Activated CD8-positive, alpha-beta T cell treated with anti-CD3 and anti-CD28 coated beads, Interleukin-2, amount 10 ng/mL, durations not matched to agents 7 days and 5 days (primary cell): ENCODE measurements at regions not wholly inside any gene's neighbourhood (a gene's known extent, or its start where the extent isn't known, plus 50 kb on each side); places are given as distances from the start of the nearest gene placed in this dataset.

ENCODE experiments used
- ATAC-seq: fragments of 150-1000 bp; cut with Tn5 transposase; one replicate; pipeline ENCODE4 v1.10.0; 2021; ENCODE audit warnings: moderate library complexity
- CTCF ChIA-PET: fragments of 350-600 bp; sonication (Branson Sonifier 250); formaldehyde crosslinking; loops from one replicate; lab custom pipeline; 2021; ENCODE audit warnings: antibody characterized with exemption; lab: Charles Lee
- POLR2A ChIA-PET: fragments of 350-600 bp; sonication (Branson Sonifier 250); formaldehyde crosslinking; loops from one replicate; lab custom pipeline; 2021; ENCODE audit warnings: antibody characterized with exemption; lab: Charles Lee
- DNase-seq: peaks from one replicate; pipeline ENCODE4 v3.0.0-alpha.2; 2020
- H3K27ac Mint-ChIP-seq: one replicate; pipeline ENCODE4 v1.8.0; 2021; ENCODE audit warnings: mild to moderate bottlenecking, mixed read lengths
- H3K27me3 Mint-ChIP-seq: one replicate; pipeline ENCODE4 v1.8.0; 2021; ENCODE audit warnings: low read depth, mixed read lengths
- H3K36me3 Mint-ChIP-seq: one replicate; pipeline ENCODE4 v1.8.0; 2021; ENCODE audit warnings: low read depth, mixed read lengths
- H3K4me1 Mint-ChIP-seq: one replicate; pipeline ENCODE4 v1.8.0; 2021; ENCODE audit warnings: low read depth, mixed read lengths
- H3K4me3 Mint-ChIP-seq: one replicate; pipeline ENCODE4 v1.8.0; 2021; ENCODE audit warnings: mild to moderate bottlenecking, mixed read lengths
- H3K9me3 Mint-ChIP-seq: one replicate; pipeline ENCODE4 v1.8.0; 2022; ENCODE audit warnings: mixed read lengths; ENCODE audit not compliant: insufficient read depth

GRCh38 chr12:85440271-85440670 lies 160.3 kb downstream of the ALX1 start:
- Mint-ChIP-seq H3K36me3 (no peaks in the 10 kb centered on the region), H3K9me3 (no peaks in the 10 kb centered on the region), H3K4me1 (no peaks in the 10 kb centered on the region), H3K4me3 (no peak overlapping the region), H3K27me3 (no peaks in the 10 kb centered on the region), H3K27ac (no peak overlapping the region)
- ATAC-seq (no peak), DNase-seq (no peak)
- ChIA-PET POLR2A (no interaction called here), CTCF (no interaction called here)

DNA sequence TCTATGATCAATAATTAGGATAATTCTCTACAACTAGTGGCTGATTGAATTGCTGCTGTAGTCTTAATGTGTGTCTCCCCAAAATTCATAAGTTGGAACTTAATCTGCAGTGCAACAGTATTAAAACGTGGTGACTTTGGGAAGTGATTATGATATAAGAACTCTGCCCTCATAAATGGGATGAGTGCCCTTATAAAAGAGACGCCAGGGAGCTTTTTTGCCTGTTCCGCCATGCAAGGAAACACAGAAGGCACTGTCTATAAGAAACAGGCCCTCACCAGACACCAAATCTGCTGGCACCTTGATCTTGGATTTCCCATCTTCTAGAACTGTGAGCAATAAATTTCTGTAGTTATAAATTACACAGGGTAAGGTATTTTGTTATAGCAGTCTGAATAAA lies 161.0 kb downstream of the ALX1 start:
- ChIA-PET POLR2A (no interaction called here), CTCF (no interaction called here)
- Mint-ChIP-seq H3K27ac (no peak overlapping the region), H3K4me1 (no peaks in the 10 kb centered on the region), H3K9me3 (no peaks in the 10 kb centered on the region), H3K36me3 (no peaks in the 10 kb centered on the region), H3K27me3 (no peaks in the 10 kb centered on the region), H3K4me3 (no peak overlapping the region)
- no peak for DNase-seq
- ATAC-seq, result no peak

- no peak overlapping the region for H3K27ac Mint-ChIP-seq
- ChIA-PET POLR2A (no interaction called here), CTCF (no interaction called here)
- no peaks in the 10 kb centered on the region for H3K27me3 Mint-ChIP-seq
- ATAC-seq (no peak), DNase-seq (no peak)
- H3K9me3 Mint-ChIP-seq, result no peaks in the 10 kb centered on the region
- H3K4me3 Mint-ChIP-seq, result no peak overlapping the region
- H3K4me1 Mint-ChIP-seq, result no peaks in the 10 kb centered on the region
- no peaks in the 10 kb centered on the region for H3K36me3 Mint-ChIP-seq
Observed at GRCh38 chr12:85441741-85442140, 161.7 kb downstream of the ALX1 start.

DNA sequence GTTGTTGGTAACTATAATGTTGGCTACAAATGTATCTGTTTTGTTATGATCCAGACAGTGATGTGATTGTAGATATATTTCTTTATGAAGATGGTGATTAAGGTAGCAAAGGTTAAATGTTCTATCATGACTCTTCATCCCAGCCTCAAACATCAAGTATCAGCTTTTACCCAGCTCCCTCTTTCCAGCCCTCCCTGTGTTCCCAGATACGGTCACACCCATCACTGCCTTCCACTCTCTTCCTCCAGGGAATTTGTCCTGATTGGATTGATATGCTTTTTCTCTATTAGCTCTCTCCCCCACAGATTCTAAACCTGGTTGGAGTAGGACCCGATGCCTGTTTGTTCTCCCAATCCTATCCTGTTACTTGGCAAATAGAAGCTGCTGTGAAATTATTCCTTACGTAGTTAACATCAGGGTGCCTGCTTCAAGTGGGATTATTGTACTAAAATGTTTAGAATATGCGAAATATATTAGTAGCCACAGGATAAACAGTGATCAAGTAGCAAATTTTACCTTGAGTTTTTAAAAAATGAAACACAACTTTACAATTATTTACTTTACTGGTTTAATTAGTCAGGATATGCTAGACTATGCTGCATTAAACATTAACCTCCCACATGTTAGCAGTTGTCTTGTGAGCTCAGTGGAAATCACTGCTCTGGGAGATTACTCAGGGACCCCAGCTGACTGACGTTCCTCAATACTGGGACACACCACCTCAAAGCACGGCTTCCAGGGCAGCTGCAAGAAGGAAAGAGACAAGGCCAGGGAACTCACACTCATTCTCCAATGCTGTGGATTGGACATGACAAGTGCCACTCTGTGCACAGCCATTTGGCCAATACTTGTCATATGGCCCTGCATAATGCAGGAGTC lies 165.3 kb downstream of the ALX1 start:
- ChIA-PET CTCF (no interaction called here), POLR2A (no interaction called here)
- no peak overlapping the region for H3K27ac Mint-ChIP-seq
- H3K36me3 Mint-ChIP-seq, result no peaks in the 10 kb centered on the region
- DNase-seq (no peak), ATAC-seq (no peak)
- no peaks in the 10 kb centered on the region for H3K4me1 Mint-ChIP-seq
- no peaks in the 10 kb centered on the region for H3K27me3 Mint-ChIP-seq
- H3K9me3 Mint-ChIP-seq, result no peaks in the 10 kb centered on the region
- H3K4me3 Mint-ChIP-seq, result no peak overlapping the region

DNA sequence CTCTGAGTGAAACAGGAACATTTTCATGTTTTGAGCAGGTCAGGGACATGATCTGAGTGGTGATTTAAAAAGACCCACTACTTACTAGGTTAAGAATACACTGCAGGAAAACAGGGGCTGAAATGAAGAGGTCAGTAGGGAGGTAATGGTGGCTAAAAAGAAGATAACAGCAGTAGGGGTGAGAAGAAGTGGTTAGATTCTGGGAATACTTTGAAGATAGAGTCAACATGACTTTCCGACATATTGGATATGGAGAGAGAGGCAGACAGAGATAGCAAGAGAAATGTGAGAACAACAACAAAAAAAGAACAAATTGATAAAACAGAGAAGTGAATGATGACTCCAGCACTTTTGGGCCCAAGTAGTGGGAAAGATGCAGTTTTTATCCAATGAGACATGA lies 168.0 kb downstream of the ALX1 start:
- no peak overlapping the region for H3K27ac Mint-ChIP-seq
- DNase-seq (no peak), ATAC-seq (no peak)
- H3K36me3 Mint-ChIP-seq, result no peaks in the 10 kb centered on the region
- POLR2A ChIA-PET, result no interaction called here
- CTCF ChIA-PET, result no interaction called here
- no peaks in the 10 kb centered on the region for H3K9me3 Mint-ChIP-seq
- H3K4me3 Mint-ChIP-seq, result no peak overlapping the region
- no peaks in the 10 kb centered on the region for H3K4me1 Mint-ChIP-seq
- H3K27me3 Mint-ChIP-seq, result no peaks in the 10 kb centered on the region

GRCh38 chr12:85448548-85449139 lies 168.6 kb downstream of the ALX1 start:
- H3K36me3 Mint-ChIP-seq, result no peaks in the 10 kb centered on the region
- CTCF ChIA-PET, result interaction anchor here (1.4 kb wide), 1 partner anchor 23 kb away, joined by 5 read pairs; no protein-coding TSS in a partner anchor
- no peak for ATAC-seq

GRCh38 chr12:85457016-85457415 lies 177.0 kb downstream of the ALX1 start:
- Mint-ChIP-seq H3K27me3 (no peaks in the 10 kb centered on the region), H3K4me1 (no peaks in the 10 kb centered on the region), H3K36me3 (no peaks in the 10 kb centered on the region), H3K4me3 (no peak overlapping the region), H3K27ac (no peak overlapping the region), H3K9me3 (no peaks in the 10 kb centered on the region)
- ChIA-PET POLR2A (no interaction called here), CTCF (no interaction called here)
- DNase-seq (no peak), ATAC-seq (no peak)

More at GRCh38 chr12:85448548-85449139, 168.6 kb downstream of the ALX1 start:
- Mint-ChIP-seq H3K4me3 (no peak overlapping the region), H3K27ac (no peak overlapping the region), H3K9me3 (no peaks in the 10 kb centered on the region), H3K27me3 (no peaks in the 10 kb centered on the region), H3K4me1 (no peaks in the 10 kb centered on the region)
- DNase-seq, result no peak
- POLR2A ChIA-PET, result no interaction called here

GRCh38 chr12:85461127-85461526 lies 181.1 kb downstream of the ALX1 start:
- POLR2A ChIA-PET, result no interaction called here
- Mint-ChIP-seq H3K36me3 (no peaks in the 10 kb centered on the region), H3K27me3 (peaks cover 2% of the 10 kb centered on the region), H3K4me3 (no peak overlapping the region), H3K9me3 (no peaks in the 10 kb centered on the region), H3K4me1 (no peaks in the 10 kb centered on the region), H3K27ac (no peak overlapping the region)
- ATAC-seq (no peak), DNase-seq (no peak)
- CTCF ChIA-PET, result no interaction called here

DNA sequence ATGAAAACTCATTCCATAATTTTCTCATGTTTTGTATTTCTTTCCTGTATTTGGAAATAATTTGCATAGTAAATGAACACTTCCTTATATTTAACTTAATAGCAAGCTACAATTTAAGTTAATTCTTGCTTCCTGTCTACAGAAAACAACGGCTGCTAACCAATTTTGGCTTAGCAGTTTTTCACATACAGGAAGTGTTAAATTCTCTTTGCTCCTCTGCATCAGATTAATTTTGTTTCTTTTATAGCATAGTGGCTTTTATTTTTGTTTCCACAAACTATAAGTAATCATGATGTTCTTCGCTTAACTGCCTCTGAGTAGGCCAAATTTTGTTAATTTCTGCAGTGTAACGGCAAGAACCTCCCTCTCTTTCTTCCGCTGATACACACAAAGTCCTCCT lies 182.9 kb downstream of the ALX1 start:
- CTCF ChIA-PET, result no interaction called here
- H3K9me3 Mint-ChIP-seq, result no peaks in the 10 kb centered on the region
- no peaks in the 10 kb centered on the region for H3K36me3 Mint-ChIP-seq
- no peak overlapping the region for H3K4me3 Mint-ChIP-seq
- DNase-seq (no peak), ATAC-seq (no peak)
- H3K4me1 Mint-ChIP-seq, result no peaks in the 10 kb centered on the region
- POLR2A ChIA-PET, result no interaction called here
- peaks cover 2% of the 10 kb centered on the region for H3K27me3 Mint-ChIP-seq
- H3K27ac Mint-ChIP-seq, result no peak overlapping the region

DNA sequence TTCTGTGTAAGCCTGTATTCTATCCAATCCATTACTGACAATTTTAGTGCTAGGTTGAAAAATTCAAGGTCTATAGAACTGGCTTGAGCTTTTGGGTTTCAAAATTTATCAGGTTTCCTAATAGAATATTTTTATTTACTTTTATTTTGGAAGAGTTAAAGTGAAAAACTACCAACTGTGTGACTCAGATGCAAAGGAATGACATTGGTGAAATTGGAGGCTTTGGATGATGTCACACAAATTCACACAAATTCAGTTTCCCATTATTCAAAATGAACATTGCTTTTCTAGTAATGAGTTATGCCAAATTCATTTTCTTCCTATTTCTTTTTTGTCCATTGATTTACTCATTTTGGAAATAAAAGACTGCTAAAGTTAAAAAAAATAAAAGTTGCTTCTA lies 186.9 kb downstream of the ALX1 start:
- ChIA-PET CTCF (interaction anchor here (1.2 kb wide), 1 partner anchor 400 kb away, joined by 3 read pairs; no protein-coding TSS in a partner anchor), POLR2A (no interaction called here)
- DNase-seq (no peak), ATAC-seq (no peak)
- no peaks in the 10 kb centered on the region for H3K9me3 Mint-ChIP-seq
- no peak overlapping the region for H3K4me3 Mint-ChIP-seq
- peaks cover 18% of the 10 kb centered on the region for H3K4me1 Mint-ChIP-seq
- H3K27me3 Mint-ChIP-seq, result peaks cover 6% of the 10 kb centered on the region
- no peak overlapping the region for H3K27ac Mint-ChIP-seq
- H3K36me3 Mint-ChIP-seq, result no peaks in the 10 kb centered on the region

GRCh38 chr12:85468356-85469157 lies 188.5 kb downstream of the ALX1 start:
- CTCF ChIA-PET, result interaction anchor here (0.9 to 1.6 kb wide), 8 partner anchors 10 to 452 kb away, joined by 3 to 16 read pairs (median 5); no protein-coding TSS in a partner anchor
- ATAC-seq, result peak; percentile 57
- POLR2A ChIA-PET, result no interaction called here

More at GRCh38 chr12:85468356-85469157, 188.5 kb downstream of the ALX1 start:
- H3K4me1 Mint-ChIP-seq, result peaks cover 18% of the 10 kb centered on the region
- H3K27me3 Mint-ChIP-seq, result peaks cover 6% of the 10 kb centered on the region
- H3K4me3 Mint-ChIP-seq, result peak overlapping the region; percentile 71
- H3K9me3 Mint-ChIP-seq, result no peaks in the 10 kb centered on the region
- peak; percentile 48 for DNase-seq
- H3K27ac Mint-ChIP-seq, result peak overlapping the region; percentile 4
- H3K36me3 Mint-ChIP-seq, result no peaks in the 10 kb centered on the region
